ENCODE measurements at regions not wholly inside any gene's neighbourhood (a gene's known extent, or its start where the extent isn't known, plus 50 kb on each side); places are given as distances from the start of the nearest gene placed in this dataset.
A peak's percentile ranks its signal among the peaks of the same experiment; 100 is the strongest.

DNA sequence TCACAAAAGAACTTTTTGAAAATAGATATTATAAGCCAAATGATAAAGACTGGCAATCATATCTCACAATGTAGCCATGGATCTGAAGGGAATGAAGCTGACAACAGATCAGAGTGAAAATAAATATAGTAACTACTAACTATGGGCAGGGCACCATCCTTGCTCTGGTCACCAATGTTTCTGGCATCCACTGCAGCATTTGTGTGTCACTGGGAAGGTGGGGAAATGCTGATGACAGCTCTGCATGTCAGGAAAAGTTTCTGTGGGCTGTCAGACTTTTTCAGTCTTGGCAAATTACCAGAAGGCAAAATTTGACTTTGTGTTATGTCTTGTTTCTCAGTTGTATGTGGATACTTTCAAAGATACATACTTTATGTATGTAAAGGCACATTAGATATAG, 195.6 kb downstream of the ZNF326 start:
- no peak for DNase-seq

DNA sequence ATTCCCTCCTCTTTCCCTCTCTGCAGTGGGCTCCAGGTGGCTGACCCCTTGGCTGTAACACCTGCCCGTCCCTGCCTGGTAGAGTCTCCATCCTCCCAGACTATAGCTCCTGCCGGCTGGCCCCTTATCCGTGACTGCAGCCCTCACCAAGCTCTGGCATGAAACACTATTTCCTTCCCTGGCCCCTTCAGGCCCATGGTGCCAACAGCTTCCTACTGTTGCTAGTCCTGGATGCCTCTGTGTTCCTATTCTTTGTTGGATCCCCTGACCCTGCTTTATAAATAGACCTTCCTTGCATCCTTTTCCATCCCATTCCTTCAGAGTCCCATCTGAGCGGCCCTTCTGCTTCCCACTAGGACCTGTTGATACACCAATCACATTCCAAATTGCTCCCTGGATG, 195.0 kb downstream of the ZNF326 start:
- DNase-seq = no peak

DNA sequence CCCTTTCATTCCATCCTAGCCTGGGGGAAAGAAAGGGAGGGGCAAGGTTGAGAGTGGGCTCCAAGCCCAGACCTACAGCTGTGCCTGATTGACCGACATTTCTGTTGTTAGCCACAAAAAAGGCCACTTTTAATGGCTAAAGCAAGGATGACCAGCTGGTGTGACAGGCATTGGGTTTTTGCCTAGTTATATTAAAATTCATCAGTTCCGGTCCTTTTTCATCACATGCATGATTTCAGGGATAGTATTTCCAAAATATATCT, 192.3 kb downstream of the ZNF326 start:
- no peak for DNase-seq

DNA sequence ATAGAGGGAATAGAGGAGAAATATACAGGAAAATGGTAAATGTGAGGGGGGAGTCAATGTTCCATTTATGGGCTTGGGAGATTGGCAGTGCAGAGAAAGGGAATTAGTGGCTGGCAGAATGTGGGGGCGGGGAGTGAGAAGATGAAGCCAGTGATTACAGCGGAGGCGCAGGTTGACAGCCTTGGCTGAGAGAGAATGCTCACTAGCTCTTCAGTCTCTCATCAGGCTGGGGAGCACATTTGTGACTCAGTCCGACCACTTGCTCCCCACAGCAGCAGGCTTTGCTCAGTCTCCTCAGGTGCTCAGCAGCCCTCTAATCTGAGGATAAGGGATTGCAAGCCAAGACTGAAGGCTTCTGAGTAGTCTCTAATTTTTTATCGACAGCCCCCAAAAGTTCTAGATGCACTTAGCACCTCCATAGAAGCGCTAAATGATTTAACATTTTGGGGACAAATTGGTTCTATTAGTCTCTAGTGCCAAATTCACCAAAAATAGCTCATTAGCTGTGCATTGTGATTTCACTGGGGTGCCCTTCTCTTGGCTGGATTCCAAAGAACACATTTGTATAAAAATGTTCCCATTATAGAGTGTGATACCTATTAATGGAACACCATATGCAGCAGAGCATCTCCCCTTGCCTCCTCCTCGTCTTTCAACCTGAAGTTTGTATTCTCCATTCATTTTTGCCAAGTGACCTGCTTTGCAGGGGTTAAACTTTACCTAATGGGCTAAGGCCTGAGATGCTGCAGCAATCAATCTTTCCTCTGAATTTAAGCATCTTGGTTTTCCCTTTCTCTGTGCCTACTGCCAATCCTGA, 191.8 kb downstream of the ZNF326 start:
- no peak for DNase-seq

DNA sequence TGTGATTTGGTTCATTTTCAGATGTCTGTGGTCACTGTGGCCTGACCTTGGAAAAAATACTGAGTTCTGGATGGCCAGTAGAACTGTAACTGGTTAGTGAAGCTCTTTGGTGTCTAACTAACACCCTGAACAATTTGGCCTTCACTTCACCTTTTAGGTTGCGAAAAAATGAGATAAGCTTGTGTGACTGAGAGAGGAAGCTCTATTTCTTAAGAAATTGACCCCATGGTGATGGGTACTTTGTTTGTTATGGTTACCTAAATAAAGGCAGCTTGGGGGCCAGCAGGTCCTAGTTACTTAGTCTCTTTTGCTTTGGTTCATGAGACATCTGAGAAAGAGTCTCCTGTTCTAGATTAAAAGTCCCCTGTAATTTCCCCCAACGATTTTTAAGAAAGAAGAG, 181.6 kb downstream of the ZNF326 start:
- DNase-seq = no peak

DNA sequence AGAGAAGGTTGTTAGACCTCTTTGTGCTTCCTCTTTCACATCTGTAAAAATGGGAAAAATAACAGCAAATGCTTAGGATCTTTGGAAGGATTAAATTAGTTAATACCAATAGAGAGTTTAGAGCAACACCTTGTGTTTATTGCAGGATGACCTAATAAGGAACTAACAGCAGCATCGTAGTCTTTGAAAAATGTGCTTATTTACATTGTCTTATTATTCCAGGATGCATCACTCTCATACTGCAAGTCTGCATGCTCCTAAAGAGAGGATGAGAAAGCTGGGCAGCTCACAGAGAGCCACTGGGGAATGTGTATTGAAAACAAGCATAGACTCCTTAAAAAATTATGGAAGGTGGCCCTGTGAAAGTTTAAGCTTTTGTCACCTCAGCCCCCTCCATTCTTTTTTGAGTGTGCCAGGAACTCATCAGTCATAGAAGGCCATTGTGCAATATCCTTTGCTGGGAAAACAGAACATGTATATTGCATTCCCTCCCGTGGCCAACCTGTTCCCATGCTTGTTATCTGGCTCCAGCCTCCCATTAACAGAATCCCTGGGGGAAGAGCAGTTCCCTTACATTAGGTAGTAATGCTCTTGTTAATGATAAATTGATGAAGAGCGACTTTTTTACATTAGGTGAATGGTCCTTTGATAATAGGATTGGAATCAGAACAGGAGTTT, 180.7 kb downstream of the ZNF326 start:
- DNase-seq = no peak

DNA sequence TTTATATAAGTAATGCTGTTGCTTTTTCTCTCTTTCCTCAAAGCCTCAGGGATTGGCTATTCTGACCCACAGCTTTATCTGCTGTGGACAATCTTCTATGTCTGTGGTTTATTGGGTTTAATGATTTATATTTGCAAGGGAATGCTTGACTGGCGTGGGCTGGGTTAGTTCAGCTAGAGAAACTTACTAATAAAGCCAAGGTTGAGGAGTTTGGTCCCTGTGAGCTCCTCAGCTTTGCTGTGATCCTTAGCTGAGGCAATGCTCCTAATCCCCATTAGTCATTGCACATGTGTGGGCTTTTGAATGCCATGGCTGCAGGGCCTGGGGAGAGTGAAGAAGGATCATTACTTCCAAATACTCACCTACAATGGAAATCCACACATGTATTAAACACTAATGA, 179.3 kb downstream of the ZNF326 start:
- DNase-seq = no peak

DNA sequence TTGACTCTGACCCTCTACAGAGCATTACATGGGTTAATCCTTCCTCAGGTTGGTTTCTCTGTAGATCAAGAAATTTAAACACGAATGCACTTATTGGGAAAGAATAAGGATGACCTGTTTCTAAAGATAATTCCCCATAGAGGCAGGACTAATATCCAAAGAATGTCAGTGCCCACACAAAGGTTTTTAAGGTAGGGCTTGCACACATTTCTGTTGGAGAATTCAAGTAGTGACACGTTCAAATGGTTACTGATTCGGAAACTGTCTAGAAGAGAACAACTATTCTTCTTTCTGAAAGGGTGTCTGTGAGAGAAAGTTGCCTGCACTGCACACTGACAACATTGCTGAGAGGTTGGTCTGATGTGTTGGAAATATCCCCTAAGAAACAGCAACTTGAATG, 167.3 kb downstream of the ZNF326 start:
- DNase-seq = no peak

DNA sequence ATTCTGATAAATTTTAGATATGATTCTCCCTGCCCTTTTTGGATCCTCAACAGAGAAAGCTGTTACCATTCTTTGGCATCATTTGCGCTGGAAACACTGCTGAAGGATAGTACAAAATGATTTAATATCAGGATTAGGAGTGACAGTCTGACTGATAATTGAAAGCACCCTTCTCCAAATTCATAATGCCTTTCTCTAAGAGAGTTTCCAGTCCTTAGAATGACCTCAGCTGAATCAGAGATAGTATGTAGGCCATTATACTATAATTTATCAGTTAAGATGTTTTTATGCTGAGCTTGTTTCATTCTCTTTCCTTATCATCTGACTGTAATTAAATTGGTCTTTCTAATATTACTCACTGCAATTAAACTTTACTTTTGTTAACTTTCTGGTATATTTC, 166.7 kb downstream of the ZNF326 start:
- DNase-seq = no peak

DNA sequence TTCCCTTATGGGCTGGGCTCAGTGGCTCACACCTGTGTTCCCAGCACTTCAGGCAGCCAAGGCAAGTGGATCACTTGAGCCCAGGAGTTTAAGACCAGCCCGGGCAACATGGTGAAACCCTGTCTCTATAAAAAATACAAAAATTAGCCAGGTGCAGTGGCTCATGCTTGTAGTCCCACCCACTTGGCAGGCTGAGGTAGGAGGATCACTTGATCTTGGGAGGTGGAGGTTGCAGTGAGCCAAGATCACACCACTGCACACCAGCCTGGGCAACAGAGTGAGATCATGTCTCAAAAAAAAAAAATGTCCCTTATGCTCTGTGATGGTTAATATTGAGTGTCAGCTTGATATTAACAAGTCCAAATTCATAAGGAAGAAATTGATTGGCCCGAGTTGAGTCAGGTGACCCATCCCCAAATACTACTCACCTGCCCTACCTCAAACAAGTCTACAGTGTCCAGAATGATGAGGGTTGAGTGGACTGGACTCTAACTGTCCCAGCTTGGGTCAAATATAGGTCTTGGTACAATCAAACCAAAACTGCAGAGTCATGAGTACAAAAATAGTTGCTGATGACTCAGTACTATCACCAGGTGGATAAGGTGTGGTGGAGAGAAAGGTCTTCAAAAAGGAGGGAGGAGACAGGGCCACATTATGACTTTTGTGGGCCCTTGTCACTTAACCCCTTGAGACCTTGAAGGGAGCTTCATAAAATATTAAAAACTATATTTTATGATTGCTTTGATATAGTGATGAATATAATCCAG, 161.0 kb downstream of the ZNF326 start:
- DNase-seq = no peak

DNA sequence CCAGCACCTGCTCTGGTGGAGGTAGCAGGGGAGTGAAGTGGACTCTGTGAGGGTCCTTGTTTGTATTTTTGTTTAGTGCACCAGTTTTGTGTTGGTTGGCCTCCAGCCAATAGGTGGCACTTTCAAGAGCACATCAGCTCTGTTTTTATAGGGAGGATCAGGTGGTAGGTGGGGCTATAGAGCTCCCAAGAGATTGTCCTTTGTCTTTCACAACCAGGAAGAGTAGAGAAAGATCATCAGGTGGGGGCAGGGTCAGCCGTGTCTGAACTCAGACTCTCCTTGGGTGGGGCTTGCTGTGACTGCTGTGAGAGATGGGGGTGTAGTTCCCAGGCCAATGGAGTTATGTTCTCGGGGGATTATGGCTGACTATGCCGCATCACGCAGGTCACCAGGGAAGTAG, 159.8 kb downstream of the ZNF326 start:
- no peak for DNase-seq

DNA sequence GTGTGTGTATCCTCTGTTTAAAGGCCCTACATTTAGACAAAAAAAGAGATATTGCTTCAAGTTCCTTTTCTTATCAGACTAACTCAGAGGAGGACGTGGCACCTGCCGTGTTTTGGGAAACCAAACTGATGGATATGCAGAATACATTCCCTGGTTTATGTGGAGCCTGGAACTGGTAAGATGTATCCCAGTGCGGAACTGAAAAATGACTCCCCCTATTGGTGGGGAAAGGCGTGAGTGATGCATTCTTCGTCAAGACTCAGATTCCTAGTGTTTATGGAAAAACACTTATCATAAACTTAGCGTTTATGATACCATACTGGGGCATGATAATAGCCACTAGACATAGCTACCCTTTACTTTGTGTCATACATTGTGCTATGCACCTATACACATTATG, 154.2 kb downstream of the ZNF326 start:
- DNase-seq = no peak

DNA sequence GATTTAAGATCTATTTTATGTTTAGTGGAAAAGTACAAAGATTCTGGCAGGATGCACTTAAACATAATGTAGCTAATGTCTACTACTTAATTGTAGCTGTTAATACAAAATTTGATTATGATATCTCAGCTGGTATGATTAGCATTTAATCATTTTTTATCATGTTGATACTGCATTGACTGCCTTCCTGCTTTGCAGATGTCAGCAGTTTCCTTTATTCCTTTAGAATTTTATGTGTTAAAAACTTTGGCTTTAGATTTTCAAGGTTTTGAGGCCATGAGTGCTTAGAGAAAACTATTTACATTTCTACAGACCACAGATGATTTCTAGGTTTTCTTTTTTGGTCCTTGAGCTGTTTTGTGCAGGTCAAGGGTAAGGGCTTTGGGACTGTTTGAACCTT, 152.2 kb downstream of the ZNF326 start:
- DNase-seq = no peak

DNA sequence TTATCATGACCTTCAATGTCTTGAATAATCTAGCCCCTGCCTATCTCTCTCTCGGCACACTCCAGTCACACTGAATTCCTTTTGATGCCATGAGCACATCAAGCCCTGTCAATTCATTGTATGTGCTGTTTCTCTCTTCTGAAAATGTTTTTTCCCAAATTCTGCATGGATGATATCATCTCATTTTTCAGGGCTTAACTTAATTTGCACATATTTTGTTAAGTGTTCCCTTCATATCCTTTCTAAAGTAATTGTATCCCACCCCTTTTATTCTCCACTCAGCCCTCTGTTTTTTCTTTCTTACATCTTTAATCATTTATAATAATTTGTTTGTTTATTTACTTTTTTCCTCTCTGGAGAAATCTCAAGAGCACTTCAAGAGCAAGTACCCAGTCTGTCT, 149.9 kb downstream of the ZNF326 start:
- DNase-seq = no peak

DNA sequence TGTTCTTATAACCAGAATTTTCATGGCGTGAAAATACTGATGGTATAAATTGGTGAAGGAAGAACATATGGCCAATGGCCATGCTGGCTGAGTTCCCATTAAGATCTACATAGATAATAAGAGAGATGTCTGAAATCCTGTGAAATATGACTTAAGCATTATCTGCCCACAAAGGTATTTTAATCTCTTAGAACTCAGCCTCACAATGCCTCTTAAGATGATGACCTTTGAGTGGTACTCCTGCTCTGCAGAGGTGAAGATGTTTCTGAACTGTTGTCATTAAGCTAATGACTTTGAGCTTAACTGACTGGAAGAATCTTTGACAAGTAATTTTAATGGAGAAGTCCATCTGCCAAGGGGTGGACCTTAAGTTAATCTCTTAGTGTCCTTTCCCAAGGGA, 148.7 kb downstream of the ZNF326 start:
- no peak for DNase-seq

DNA sequence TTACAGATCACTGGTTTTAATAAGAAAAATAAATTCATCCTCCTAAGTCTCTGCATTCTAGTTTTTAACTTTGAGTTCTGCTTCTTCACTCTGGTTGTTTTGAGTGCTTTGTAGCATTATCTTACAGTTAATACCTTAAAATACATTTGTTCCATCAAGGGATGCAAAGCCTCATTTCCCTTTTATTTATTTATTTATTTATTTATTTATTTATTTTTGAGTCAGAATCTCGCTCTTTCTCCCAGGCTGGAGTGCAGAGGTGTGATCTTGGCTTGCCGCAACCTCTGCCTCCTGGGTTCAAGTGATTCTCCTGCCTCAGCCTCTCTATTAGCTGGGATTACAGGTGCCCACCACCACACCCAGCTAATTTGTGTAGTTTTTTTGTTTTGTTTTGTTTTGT, 147.8 kb downstream of the ZNF326 start:
- no peak for DNase-seq

DNA sequence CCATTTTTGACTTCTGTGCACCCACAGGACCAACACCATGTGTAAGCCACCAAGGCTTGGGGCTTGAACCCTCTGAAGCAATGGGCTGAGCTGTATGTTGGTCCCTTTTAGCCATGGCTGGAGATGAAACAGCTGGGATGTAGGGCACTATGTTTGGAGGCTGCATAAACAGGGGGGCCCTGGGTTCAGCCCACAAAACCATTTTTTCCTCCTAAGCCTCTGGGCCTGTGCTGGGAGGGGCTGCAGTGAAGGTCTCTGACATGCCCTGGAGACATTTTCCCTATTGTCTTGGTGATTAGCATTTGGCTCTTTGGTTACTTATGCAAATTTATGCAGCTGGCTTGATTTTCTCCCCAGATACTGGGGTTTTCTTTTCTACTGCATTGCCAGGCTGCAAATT, 144.9 kb downstream of the ZNF326 start:
- no peak for DNase-seq

DNA sequence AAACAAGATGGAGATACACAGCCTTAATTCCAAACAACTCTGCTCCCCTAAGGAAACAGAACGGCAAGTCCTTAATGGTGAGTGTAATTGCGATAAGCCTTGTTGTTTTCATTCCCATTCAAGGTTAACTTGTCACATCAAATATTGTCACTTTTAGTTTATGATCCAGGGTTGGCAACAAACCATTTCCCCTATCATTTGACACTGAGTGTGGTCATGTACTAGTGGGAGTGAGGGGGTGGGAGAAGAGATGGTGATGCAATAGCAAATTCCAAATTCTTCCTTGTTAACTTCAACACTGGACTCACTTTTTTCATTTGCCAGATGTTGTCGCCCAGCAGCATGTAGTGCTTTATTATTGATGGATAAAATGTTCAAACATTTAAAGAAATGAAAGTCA, 140.4 kb downstream of the ZNF326 start:
- DNase-seq = no peak

DNA sequence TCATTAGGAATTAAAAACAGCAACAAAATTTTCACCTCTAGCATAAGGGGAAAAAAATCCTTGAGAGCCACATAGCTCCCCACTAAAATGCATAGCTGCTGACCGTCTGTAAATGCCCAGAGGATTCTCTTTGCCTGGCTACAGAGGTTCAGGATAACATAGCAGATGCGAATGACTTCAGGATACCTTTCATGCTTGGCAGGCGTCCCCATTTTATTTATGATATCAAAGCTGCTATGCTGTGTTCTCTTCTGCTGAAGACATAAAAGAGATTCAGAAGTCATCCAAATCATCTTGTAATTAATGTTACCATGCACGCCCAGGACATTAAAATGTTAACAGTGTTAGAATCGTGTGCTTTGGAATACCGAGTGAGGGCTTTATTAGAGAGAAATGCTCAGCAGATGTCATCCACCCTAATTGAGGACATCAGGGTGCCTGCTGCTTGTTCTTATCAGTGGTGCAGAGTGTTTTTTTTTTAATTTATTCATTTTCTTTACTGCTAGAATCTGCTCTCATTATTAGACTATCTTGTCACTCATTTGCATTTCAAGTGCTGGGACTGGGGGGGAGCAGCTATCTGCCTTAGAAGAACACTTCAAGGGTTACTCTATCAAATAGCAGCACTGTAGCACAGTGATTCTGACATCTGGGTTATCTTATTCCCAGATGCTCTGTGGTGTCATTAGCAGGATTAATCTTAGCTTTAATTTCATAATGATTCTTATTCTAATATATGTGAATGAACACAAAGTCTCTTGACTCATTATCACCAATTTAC, 139.5 kb downstream of the ZNF326 start:
- no peak for DNase-seq

DNA sequence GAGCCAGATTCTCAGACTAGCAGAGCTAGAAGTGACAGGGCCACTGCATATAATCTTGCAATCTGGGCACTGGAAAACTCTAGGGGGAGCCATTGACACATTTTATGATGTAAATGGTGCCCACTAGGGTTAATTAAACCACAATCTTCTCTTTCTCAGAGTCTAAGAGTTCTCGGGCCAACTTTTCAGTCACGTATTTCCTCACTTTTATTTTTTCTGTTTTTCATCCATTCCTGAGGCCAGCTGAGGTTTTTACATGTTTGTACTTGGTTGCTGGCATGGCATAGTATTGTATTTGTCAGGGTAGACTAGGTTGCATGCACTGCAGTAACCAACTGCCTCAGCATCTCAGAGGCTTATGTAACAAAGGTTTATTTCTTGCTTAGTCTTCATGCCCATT, 138.2 kb downstream of the ZNF326 start:
- DNase-seq = peak; percentile 18

DNA sequence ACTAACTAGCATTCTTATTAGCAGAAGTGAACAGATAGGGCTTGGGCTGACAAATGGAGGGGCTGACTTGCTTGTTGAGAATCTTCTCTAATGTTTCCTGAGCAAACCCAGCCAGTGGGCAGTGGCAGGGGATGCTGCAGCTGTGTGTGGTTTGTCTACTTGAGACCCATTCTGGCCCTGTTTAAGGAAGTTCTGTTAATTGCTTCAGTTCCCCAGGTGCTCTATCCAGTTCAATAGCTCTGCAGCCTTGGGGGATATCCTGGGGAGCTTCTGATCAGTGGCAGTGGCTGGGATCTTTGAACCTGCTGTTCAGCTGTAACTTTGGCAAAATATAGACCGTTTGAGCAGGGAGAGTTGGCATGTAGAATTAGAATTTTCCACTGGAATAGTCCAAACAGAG, 137.4 kb downstream of the ZNF326 start:
- no peak for DNase-seq

DNA sequence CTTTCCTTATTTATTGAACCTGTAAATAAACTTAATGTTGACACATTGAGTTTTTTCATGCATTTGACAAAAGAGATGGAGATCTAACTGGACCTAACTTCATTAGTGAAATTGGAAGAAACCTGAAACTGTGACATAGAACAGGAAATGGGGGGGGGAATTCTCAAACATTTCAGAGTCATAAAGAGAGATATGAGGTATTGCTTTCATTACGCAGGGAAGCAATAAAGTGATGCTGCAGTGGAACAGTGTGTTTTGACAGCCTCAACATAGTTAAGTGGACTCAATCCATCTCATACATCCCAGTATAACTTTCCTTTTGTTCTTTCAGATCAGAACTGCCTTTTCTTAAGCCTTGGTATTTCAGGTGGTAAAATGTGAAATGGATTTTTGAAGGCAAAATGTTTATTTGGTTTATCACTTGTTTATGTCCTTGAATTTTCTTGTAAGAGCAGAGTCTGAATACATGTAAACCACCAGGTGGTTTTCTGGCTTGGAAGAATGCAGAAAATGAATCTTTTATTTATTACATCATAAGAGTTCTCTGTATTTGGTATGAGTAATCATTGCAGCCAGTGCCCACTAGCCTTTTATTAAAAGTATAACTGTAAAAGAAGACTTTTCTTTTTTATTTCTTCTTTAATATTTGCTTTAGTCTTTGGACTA, 132.5 kb downstream of the ZNF326 start:
- no peak for DNase-seq

DNA sequence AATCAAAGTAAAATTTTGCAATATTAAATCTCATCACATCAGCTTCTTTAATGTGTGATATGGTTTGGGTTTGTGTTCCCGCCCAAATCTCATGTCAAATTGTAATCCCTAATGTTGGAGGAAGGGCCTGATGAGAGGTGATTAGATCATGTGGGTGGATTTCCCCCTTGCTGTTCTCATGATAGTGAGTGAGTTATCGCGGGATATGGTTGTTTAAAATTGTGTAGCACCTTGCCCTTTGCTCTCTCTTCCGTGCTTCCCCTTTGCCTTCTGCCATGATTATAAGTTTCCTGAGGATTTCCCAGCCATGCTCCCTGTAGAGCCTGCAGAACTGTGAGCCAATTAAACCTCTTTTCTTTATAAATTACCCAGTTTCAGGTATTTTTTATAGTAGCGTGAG, 131.9 kb downstream of the ZNF326 start:
- DNase-seq = no peak

Data from activated CD4-positive, alpha-beta T cell treated with anti-CD3 and anti-CD28 coated beads, Interleukin-2, amount 50 U/mL, for 16 hours (primary cell).